GM23338 (cell line): ENCODE measurements at regions not wholly inside any gene's neighbourhood (a gene's known extent, or its start where the extent isn't known, plus 50 kb on each side); places are given as distances from the start of the nearest gene placed in this dataset.

ENCODE experiments used
- ATAC-seq: fragments of 200-7000 bp; cut with Tn5 transposase; 3 replicates; pipeline ENCODE4 v1.9.1; 2020
- DNase-seq: peaks from one replicate; pipeline ENCODE4 v3.0.0-alpha.2; 2015; ENCODE audit warnings: low spot score
- H2AFZ ChIP-seq: fragments of 200-600 bp; sonication (generic); 2 replicates; pipeline ENCODE4 v1.8.0; 2016; ENCODE audit warnings: antibody characterized with exemption, mild to moderate bottlenecking, moderate library complexity
- H3F3A ChIP-seq: fragments of 200-600 bp; sonication (generic); replicated peaks from 2 replicates; pipeline ENCODE4 v1.8.0; 2017; ENCODE audit warnings: antibody characterized with exemption, mixed run types, low read depth
- H3K27ac ChIP-seq: fragments of 200-600 bp; sonication (generic); 2 replicates; pipeline ENCODE4 v1.6.1; 2016; ENCODE audit warnings: low read depth
- H3K27me3 ChIP-seq: fragments of 200-600 bp; sonication (generic); 2 replicates; pipeline ENCODE4 v1.8.0; 2016; ENCODE audit warnings: mild to moderate bottlenecking, mixed run types, moderate library complexity; ENCODE audit not compliant: insufficient read depth
- H3K36me3 ChIP-seq: fragments of 200-600 bp; sonication (generic); 2 replicates; pipeline ENCODE4 v1.8.0; 2016; ENCODE audit warnings: mild to moderate bottlenecking; ENCODE audit not compliant: insufficient read depth
- H3K4me1 ChIP-seq: fragments of 200-600 bp; sonication (generic); 2 replicates; pipeline ENCODE4 v1.8.0; 2016; ENCODE audit warnings: mild to moderate bottlenecking, moderate library complexity; ENCODE audit not compliant: insufficient read depth
- H3K4me2 ChIP-seq: fragments of 200-600 bp; sonication (generic); 2 replicates; pipeline ENCODE4 v1.7.1; 2017; ENCODE audit warnings: mixed run types
- H3K4me3 ChIP-seq: fragments of 200-600 bp; sonication (generic); 2 replicates; pipeline ENCODE4 v1.6.1; 2016; ENCODE audit warnings: mixed run types
- H3K79me2 ChIP-seq: fragments of 200-600 bp; sonication (generic); replicated peaks from 2 replicates; pipeline ENCODE4 v1.8.0; 2017; ENCODE audit warnings: mild to moderate bottlenecking; ENCODE audit not compliant: insufficient read depth
- H3K9me2 ChIP-seq: fragments of 200-600 bp; sonication (generic); 2 replicates; pipeline ENCODE4 v1.8.0; 2017; ENCODE audit not compliant: insufficient read depth
- H4K20me1 ChIP-seq: fragments of 200-600 bp; sonication (generic); replicated peaks from 2 replicates; pipeline ENCODE4 v1.8.0; 2017; ENCODE audit warnings: mild to moderate bottlenecking; ENCODE audit not compliant: insufficient read depth
- H3K27ac Mint-ChIP-seq: 2 replicates; pipeline ENCODE4 v1.8.0; 2020; ENCODE audit warnings: inconsistent platforms, mild to moderate bottlenecking, moderate library complexity, mixed read lengths
- H3K27me3 Mint-ChIP-seq: 3 replicates; pipeline ENCODE4 v1.8.0; 2022; ENCODE audit warnings: low read depth, mild to moderate bottlenecking, moderate library complexity, mixed read lengths, inconsistent platforms; ENCODE audit not compliant: insufficient read depth, poor library complexity
- H3K36me3 Mint-ChIP-seq: 3 replicates; pipeline ENCODE4 v1.8.0; 2021; ENCODE audit warnings: low read depth, mild to moderate bottlenecking, inconsistent platforms, moderate library complexity, mixed read lengths
- H3K4me1 Mint-ChIP-seq: 3 replicates; pipeline ENCODE4 v1.8.0; 2020; ENCODE audit warnings: mild to moderate bottlenecking, inconsistent platforms, mixed read lengths
- H3K4me3 Mint-ChIP-seq: 3 replicates; pipeline ENCODE4 v1.8.0; 2021; ENCODE audit warnings: moderate library complexity, mild to moderate bottlenecking, inconsistent platforms, mixed read lengths
- H3K9me3 Mint-ChIP-seq: 3 replicates; pipeline ENCODE4 v1.8.0; 2020; ENCODE audit warnings: moderate library complexity, mild to moderate bottlenecking, inconsistent platforms, mixed read lengths
- CREB1 ChIP-seq: fragments of 250-450 bp; sonication (Bioruptor Pico); IDR thresholded peaks from 2 replicates; pipeline ENCODE4 v1.5.0; 2020; ENCODE audit warnings: low read depth, mild to moderate bottlenecking, moderate library complexity
- CTCF ChIP-seq, 2 experiments: fragments of 200-600 bp in 1 of 2; sonication (generic) in 1 of 2; conservative IDR thresholded peaks; 2 replicates each; pipeline versions ENCODE4 v1.5.1 to v1.6.1; 2016 to 2017; ENCODE audit warnings: antibody characterized with exemption in 2 of 2, low read depth in 2 of 2, mild to moderate bottlenecking in 2 of 2, moderate library complexity in 1 of 2
- EZH2 ChIP-seq: fragments of 200-600 bp; sonication (generic); IDR thresholded peaks from one replicate; pipeline ENCODE4 v1.8.0; 2017; ENCODE audit warnings: antibody characterized with exemption, mild to moderate bottlenecking, low read depth; ENCODE audit not compliant: unreplicated experiment
- EZH2phosphoT487 ChIP-seq: fragments of 200-600 bp; sonication (generic); IDR thresholded peaks from one replicate; pipeline ENCODE4 v1.8.1; 2018; ENCODE audit warnings: antibody characterized with exemption; ENCODE audit not compliant: unreplicated experiment
- JUNB ChIP-seq: IDR thresholded peaks from one replicate; pipeline ENCODE4 v1.6.1; 2016; ENCODE audit warnings: antibody characterized with exemption; ENCODE audit not compliant: unreplicated experiment
- NANOG ChIP-seq: IDR thresholded peaks from 2 replicates; pipeline ENCODE4 v1.6.1; 2016; ENCODE audit warnings: antibody characterized with exemption, borderline replicate concordance
- POLR2AphosphoS5 ChIP-seq: IDR thresholded peaks from 2 replicates; pipeline ENCODE4 v1.6.1; 2016; ENCODE audit warnings: antibody characterized with exemption, low read depth
- ZNF114 ChIP-seq: fragments of 250-450 bp; sonication (Bioruptor Pico); IDR thresholded peaks from 2 replicates; pipeline ENCODE4 v1.5.0; 2020; ENCODE audit warnings: mild to moderate bottlenecking, moderate library complexity
- TF ChIP-seq, protein P1 (sequence below): IDR thresholded peaks from one replicate; pipeline ENCODE4 v1.6.1; 2018; ENCODE audit warnings: antibody characterized with exemption; ENCODE audit not compliant: unreplicated experiment
- TF ChIP-seq, protein P2 (sequence below): fragments of 250-450 bp; sonication (Bioruptor Pico); IDR thresholded peaks from 2 replicates; pipeline ENCODE4 v1.5.0; 2020; ENCODE audit warnings: mild to moderate bottlenecking, moderate library complexity

GRCh38 chr5:169460896-169461295 lies 122.7 kb upstream of the SPDL1 start:
- peaks cover 14% of the 10 kb centered on the region for H3K4me1 Mint-ChIP-seq
- Histone ChIP-seq H3F3A (no peaks in the 10 kb centered on the region), H3K4me3 (no peak overlapping the region), H3K4me1 (peaks cover 11% of the 10 kb centered on the region; the same call in 1 of the 2 replicates), H4K20me1 (no peaks in the 10 kb centered on the region), H3K36me3 (no peaks in the 10 kb centered on the region), H3K9me2 (peaks cover 16% of the 10 kb centered on the region; the same call in 1 of the 2 replicates), H3K79me2 (no peaks in the 10 kb centered on the region), H3K27ac (no peak overlapping the region), H2AFZ (no peak overlapping the region), H3K4me2 (no peak overlapping the region), H3K27me3 (0 out of 2 replicates have a peak, but pooled peaks cover under 1% of the 10 kb centered on the region)
- ATAC-seq (no peak), DNase-seq (no peak)
- H3K9me3 Mint-ChIP-seq, result no peaks in the 10 kb centered on the region
- H3K27ac Mint-ChIP-seq, result no peak overlapping the region
- no peak overlapping the region for H3K4me3 Mint-ChIP-seq
- no peaks in the 10 kb centered on the region for H3K36me3 Mint-ChIP-seq
- no peak for TF ChIP-seq JUNB
- no peak for TF ChIP-seq ZNF114 (CRISPR knock-in tag)
- TF ChIP-seq POLR2AphosphoS5, result no peak
- TF ChIP-seq EZH2phosphoT487, result no peak
- TF ChIP-seq NANOG, result no peak
- TF ChIP-seq CREB1 (CRISPR knock-in tag), result no peak
- TF ChIP-seq, protein P1, sequence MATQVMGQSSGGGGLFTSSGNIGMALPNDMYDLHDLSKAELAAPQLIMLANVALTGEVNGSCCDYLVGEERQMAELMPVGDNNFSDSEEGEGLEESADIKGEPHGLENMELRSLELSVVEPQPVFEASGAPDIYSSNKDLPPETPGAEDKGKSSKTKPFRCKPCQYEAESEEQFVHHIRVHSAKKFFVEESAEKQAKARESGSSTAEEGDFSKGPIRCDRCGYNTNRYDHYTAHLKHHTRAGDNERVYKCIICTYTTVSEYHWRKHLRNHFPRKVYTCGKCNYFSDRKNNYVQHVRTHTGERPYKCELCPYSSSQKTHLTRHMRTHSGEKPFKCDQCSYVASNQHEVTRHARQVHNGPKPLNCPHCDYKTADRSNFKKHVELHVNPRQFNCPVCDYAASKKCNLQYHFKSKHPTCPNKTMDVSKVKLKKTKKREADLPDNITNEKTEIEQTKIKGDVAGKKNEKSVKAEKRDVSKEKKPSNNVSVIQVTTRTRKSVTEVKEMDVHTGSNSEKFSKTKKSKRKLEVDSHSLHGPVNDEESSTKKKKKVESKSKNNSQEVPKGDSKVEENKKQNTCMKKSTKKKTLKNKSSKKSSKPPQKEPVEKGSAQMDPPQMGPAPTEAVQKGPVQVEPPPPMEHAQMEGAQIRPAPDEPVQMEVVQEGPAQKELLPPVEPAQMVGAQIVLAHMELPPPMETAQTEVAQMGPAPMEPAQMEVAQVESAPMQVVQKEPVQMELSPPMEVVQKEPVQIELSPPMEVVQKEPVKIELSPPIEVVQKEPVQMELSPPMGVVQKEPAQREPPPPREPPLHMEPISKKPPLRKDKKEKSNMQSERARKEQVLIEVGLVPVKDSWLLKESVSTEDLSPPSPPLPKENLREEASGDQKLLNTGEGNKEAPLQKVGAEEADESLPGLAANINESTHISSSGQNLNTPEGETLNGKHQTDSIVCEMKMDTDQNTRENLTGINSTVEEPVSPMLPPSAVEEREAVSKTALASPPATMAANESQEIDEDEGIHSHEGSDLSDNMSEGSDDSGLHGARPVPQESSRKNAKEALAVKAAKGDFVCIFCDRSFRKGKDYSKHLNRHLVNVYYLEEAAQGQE, result no peak
- TF ChIP-seq CTCF (conservative IDR thresholded peaks at IDR 0.05; ENCODE audit: low read depth in 2 of 2), result no peak
- TF ChIP-seq, protein P2, sequence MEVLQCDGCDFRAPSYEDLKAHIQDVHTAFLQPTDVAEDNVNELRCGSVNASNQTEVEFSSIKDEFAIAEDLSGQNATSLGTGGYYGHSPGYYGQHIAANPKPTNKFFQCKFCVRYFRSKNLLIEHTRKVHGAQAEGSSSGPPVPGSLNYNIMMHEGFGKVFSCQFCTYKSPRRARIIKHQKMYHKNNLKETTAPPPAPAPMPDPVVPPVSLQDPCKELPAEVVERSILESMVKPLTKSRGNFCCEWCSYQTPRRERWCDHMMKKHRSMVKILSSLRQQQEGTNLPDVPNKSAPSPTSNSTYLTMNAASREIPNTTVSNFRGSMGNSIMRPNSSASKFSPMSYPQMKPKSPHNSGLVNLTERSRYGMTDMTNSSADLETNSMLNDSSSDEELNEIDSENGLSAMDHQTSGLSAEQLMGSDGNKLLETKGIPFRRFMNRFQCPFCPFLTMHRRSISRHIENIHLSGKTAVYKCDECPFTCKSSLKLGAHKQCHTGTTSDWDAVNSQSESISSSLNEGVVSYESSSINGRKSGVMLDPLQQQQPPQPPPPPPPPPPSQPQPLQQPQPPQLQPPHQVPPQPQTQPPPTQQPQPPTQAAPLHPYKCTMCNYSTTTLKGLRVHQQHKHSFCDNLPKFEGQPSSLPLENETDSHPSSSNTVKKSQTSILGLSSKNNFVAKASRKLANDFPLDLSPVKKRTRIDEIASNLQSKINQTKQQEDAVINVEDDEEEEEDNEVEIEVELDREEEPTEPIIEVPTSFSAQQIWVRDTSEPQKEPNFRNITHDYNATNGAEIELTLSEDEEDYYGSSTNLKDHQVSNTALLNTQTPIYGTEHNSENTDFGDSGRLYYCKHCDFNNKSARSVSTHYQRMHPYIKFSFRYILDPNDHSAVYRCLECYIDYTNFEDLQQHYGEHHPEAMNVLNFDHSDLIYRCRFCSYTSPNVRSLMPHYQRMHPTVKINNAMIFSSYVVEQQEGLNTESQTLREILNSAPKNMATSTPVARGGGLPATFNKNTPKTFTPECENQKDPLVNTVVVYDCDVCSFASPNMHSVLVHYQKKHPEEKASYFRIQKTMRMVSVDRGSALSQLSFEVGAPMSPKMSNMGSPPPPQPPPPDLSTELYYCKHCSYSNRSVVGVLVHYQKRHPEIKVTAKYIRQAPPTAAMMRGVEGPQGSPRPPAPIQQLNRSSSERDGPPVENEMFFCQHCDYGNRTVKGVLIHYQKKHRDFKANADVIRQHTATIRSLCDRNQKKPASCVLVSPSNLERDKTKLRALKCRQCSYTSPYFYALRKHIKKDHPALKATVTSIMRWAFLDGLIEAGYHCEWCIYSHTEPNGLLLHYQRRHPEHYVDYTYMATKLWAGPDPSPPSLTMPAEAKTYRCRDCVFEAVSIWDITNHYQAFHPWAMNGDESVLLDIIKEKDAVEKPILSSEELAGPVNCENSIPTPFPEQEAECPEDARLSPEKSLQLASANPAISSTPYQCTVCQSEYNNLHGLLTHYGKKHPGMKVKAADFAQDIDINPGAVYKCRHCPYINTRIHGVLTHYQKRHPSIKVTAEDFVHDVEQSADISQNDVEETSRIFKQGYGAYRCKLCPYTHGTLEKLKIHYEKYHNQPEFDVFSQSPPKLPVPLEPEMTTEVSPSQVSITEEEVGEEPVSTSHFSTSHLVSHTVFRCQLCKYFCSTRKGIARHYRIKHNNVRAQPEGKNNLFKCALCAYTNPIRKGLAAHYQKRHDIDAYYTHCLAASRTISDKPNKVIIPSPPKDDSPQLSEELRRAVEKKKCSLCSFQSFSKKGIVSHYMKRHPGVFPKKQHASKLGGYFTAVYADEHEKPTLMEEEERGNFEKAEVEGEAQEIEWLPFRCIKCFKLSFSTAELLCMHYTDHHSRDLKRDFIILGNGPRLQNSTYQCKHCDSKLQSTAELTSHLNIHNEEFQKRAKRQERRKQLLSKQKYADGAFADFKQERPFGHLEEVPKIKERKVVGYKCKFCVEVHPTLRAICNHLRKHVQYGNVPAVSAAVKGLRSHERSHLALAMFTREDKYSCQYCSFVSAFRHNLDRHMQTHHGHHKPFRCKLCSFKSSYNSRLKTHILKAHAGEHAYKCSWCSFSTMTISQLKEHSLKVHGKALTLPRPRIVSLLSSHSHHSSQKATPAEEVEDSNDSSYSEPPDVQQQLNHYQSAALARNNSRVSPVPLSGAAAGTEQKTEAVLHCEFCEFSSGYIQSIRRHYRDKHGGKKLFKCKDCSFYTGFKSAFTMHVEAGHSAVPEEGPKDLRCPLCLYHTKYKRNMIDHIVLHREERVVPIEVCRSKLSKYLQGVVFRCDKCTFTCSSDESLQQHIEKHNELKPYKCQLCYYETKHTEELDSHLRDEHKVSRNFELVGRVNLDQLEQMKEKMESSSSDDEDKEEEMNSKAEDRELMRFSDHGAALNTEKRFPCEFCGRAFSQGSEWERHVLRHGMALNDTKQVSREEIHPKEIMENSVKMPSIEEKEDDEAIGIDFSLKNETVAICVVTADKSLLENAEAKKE, result no peak
- no peak for TF ChIP-seq EZH2
- H3K27me3 Mint-ChIP-seq, result peaks cover 2% of the 10 kb centered on the region
